ENCODE measurements at regions not wholly inside any gene's neighbourhood (a gene's known extent, or its start where the extent isn't known, plus 50 kb on each side); places are given as distances from the start of the nearest gene placed in this dataset.

DNA sequence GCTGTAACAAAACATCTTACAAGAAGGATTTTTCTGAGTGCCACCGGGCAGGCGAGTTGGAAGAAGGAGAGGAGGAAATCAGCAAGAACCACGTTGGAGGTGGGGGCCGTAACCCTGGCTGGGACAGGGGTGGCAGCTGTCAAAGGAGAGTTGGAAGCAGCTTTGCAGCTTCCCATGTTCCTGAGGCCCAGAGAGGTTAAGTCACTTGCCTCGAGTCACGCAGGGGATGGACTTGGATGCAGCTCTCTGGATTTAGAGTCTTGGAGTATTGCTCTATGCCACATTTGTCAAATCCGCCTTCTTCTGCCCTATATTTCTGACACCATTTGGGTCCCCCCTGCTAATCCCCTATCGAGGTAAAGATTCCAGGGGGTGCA lies 83.0 kb upstream of the CIBAR2 start:
- Mint-ChIP-seq H3K4me1 (ENCODE audit: low read depth) (peaks cover 8% of the 10 kb centered on the region), H3K4me3 (ENCODE audit: low read depth) (no peak overlapping the region), H3K27ac (no peak overlapping the region), H3K9me3 (ENCODE audit: low read depth) (no peaks in the 10 kb centered on the region), H3K36me3 (ENCODE audit: insufficient read depth) (no peaks in the 10 kb centered on the region), H3K27me3 (no peaks in the 10 kb centered on the region)
- TF ChIP-seq, protein P1, sequence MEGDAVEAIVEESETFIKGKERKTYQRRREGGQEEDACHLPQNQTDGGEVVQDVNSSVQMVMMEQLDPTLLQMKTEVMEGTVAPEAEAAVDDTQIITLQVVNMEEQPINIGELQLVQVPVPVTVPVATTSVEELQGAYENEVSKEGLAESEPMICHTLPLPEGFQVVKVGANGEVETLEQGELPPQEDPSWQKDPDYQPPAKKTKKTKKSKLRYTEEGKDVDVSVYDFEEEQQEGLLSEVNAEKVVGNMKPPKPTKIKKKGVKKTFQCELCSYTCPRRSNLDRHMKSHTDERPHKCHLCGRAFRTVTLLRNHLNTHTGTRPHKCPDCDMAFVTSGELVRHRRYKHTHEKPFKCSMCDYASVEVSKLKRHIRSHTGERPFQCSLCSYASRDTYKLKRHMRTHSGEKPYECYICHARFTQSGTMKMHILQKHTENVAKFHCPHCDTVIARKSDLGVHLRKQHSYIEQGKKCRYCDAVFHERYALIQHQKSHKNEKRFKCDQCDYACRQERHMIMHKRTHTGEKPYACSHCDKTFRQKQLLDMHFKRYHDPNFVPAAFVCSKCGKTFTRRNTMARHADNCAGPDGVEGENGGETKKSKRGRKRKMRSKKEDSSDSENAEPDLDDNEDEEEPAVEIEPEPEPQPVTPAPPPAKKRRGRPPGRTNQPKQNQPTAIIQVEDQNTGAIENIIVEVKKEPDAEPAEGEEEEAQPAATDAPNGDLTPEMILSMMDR (IDR thresholded peaks at IDR 0.05; ENCODE audit: unreplicated experiment), result no peak
- no peak for DNase-seq (ENCODE audit: low spot score, unreplicated experiment)

DNA sequence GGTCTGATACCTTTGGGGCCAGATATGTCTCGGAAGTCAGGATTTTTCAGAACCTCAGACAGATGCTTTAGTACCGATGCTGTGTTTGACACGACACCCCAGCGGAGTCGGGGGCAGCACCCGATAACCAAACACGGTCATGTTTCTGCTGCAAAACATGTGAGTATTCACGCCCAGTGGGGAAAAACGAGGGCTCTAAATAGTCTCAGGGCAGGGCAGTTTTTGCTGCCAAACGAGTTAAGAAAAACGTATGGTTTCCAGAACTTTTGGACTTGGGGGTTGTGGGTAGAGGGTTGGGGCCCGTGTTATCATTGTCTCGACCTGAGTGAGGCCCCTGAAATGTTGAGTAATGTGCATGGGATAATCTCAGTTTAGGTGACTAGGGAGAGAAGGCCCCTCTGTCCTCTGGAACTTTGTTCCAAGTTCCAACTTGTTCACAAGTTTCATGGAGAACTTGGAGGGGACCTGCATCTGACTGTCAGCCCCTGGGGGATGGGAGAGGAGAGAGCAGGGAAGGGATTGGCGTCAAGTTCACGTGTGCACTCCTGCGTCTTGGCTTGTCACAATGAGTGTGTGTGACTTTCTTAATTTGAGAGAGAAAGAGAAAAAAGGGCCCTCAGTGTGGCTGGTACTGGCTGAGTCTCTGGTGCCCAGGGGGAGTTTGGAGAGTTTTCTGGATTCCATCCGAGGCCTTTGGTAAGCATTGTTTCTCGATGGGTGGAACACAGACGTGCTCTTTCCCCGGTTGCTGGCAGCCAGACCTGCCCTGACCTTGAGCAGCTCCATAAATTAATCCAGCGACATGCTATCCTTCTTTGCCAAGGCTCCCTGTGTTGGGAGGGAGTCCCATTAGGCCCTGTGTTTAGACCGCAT lies 83.9 kb upstream of the CIBAR2 start:
- no peak for DNase-seq (ENCODE audit: low spot score, unreplicated experiment)
- Mint-ChIP-seq H3K4me1 (ENCODE audit: low read depth) (peaks cover 13% of the 10 kb centered on the region), H3K27ac (peak overlapping the region; percentile 29)

DNA sequence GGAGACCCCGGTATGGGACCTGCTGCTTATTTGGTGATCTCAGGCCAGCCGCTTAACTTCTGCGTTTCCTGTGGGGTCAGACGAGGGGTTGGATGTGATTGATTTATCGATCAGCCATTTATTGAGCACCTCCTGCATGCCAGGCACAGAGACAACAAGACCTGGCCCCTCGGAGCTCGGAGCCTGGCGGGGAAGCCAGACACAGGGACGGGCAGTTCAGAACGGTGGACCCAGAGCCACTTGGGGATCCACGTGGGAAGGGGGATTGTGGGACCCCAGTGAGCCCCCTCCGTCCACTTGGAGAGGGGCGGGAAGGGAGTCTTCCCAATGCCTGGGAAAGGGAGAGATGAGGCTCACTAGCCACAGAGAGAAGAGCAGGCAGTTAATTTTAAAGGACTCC lies 84.7 kb upstream of the CIBAR2 start:
- no peaks in the 10 kb centered on the region for H3K27me3 Mint-ChIP-seq
- H3K4me1 Mint-ChIP-seq (ENCODE audit: low read depth), result peaks cover 15% of the 10 kb centered on the region
- H3K9me3 Mint-ChIP-seq (ENCODE audit: low read depth), result no peaks in the 10 kb centered on the region
- TF ChIP-seq, protein P1 (IDR thresholded peaks at IDR 0.05; ENCODE audit: unreplicated experiment), result no peak
- no peak overlapping the region for H3K4me3 Mint-ChIP-seq (ENCODE audit: low read depth)
- no peak for DNase-seq (ENCODE audit: low spot score, unreplicated experiment)
- H3K36me3 Mint-ChIP-seq (ENCODE audit: insufficient read depth), result no peaks in the 10 kb centered on the region
- H3K27ac Mint-ChIP-seq, result no peak overlapping the region

More for the DNA sequence above, 83.9 kb upstream of the CIBAR2 start:
- Mint-ChIP-seq H3K27me3 (no peaks in the 10 kb centered on the region), H3K4me3 (ENCODE audit: low read depth) (no peak overlapping the region), H3K36me3 (ENCODE audit: insufficient read depth) (no peaks in the 10 kb centered on the region), H3K9me3 (ENCODE audit: low read depth) (no peaks in the 10 kb centered on the region)
- TF ChIP-seq, protein P1 (IDR thresholded peaks at IDR 0.05; ENCODE audit: unreplicated experiment), result no peak

DNA sequence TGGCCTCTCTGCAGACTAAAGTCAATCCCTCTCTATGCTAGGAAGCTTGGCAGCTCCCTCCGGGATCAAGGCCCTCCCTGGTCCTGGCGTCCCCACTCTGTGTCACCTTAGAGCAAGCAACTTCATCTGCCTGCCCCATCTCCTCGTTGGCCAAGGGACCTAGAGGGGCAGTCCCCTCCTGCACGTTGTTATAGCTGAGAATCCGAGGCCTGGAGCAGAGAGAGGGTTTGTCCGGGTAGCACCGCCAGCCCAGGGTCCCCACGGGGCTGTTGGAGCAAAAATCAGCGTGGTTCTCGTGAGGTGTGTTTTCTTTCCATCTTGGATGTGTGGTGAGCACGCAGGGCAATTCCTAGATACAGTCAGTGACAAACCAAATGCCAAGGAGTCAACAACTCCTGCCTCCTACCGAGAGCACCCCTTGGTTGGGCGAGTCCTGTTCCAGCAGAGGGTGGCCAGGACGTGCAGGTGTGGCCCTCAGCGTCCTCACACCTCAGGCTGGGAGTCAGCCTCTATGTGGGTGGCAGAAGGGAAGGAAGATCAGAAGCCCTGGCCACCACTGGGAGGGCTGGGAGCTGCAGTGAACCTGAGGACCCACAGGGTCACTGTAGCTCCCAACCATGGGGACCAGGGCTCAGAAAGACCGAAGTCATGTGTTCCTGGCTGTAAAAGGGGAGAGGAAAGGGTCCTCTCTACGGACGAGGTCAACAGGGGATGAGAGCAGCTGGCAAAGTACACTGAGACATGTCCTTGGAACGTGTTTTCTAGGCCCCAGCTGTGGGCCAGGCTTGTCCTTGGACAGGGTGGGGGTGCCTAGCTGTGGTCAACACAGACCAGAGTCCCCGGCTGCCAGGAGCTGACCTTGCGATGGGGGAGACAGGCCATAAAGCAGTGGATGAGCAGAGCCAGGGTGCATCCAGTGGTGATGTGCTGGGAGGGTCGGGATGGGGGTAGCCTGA lies 85.6 kb upstream of the CIBAR2 start:
- no peak overlapping the region for H3K4me3 Mint-ChIP-seq (ENCODE audit: low read depth)
- no peak overlapping the region for H3K27ac Mint-ChIP-seq
- TF ChIP-seq, protein P1 (IDR thresholded peaks at IDR 0.05; ENCODE audit: unreplicated experiment), result no peak
- H3K27me3 Mint-ChIP-seq, result no peaks in the 10 kb centered on the region
- H3K9me3 Mint-ChIP-seq (ENCODE audit: low read depth), result no peaks in the 10 kb centered on the region
- H3K4me1 Mint-ChIP-seq (ENCODE audit: low read depth), result peaks cover 15% of the 10 kb centered on the region
- DNase-seq (ENCODE audit: low spot score, unreplicated experiment), result no peak
- H3K36me3 Mint-ChIP-seq (ENCODE audit: insufficient read depth), result no peaks in the 10 kb centered on the region

DNA sequence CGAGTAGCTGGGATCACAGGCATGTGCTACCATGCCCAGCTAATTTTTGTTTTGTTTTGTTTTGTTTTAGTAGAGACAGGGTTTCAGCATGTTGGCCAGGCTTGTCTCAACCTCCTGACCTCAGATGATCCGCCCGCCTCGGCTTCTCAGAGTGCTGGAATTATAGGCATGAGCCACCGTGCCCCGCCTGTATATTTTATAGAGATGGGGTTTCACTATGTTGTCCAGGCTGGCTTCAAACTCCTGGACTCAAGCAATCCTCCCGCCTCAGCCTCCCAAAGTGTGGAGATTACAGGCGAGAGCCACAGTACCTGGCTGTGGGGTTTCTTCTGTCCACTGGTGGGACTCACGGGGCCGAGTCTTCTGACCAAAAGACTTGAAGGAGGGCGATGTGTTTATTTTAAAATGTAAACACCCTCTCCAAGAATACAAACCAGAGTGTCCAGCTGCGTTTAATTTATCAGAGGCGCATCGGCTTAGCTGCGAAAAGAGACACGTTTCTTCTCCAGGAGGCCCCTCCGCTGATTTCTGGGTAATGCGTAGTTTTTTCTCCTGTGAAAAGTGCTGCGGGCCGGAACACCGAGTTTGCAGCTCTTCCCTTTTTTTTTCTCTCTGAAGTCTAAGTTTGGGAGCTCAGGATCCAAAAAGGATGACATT lies 86.9 kb upstream of the CIBAR2 start:
- H3K9me3 Mint-ChIP-seq (ENCODE audit: low read depth), result no peaks in the 10 kb centered on the region
- TF ChIP-seq, protein P1 (IDR thresholded peaks at IDR 0.05; ENCODE audit: unreplicated experiment), result no peak
- no peak overlapping the region for H3K4me3 Mint-ChIP-seq (ENCODE audit: low read depth)
- no peak for DNase-seq (ENCODE audit: low spot score, unreplicated experiment)
- H3K36me3 Mint-ChIP-seq (ENCODE audit: insufficient read depth), result no peaks in the 10 kb centered on the region
- H3K4me1 Mint-ChIP-seq (ENCODE audit: low read depth), result peaks cover 17% of the 10 kb centered on the region
- H3K27ac Mint-ChIP-seq, result no peak overlapping the region
- H3K27me3 Mint-ChIP-seq, result no peaks in the 10 kb centered on the region
